ENCODE measurements at regions not wholly inside any gene's neighbourhood (a gene's known extent, or its start where the extent isn't known, plus 50 kb on each side); places are given as distances from the start of the nearest gene placed in this dataset.
"Not testable (repeated sequence)": the region's sequence is repeated elsewhere in the genome, so short reads cannot be mapped to it uniquely, and the experiment has no call there.

DNA sequence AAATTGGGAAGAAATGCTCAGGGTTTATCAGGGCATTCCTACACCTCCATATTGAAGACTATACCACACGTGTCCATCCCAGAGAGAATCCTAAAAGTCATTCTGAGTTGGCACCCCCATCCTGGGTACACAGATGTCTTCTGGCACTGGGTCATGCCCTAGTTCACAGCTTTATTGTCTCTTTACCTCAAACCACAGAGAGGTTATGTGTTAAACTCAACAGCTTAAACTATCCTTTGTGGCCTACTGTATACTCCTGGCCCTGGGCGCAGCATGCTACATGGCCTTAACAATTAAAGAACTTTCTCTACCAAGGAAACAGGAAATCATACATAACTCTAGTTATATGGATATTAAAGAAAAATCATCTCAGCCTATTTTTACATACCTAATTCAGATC, 115.6 kb upstream of the SEM1 start:
- no peak for DNase-seq (ENCODE audit: low read depth)
- no peak overlapping the region for H3K4me3 ChIP-seq (ENCODE audit: low read depth, low read length)
- in situ Hi-C loops (cut with HindIII; ENCODE audit: low sequenced_read_pairs), result loop anchor here (5.0 kb wide), 1 partner anchor 67 kb away; no protein-coding TSS in a partner anchor
- TF ChIP-seq, protein P1, sequence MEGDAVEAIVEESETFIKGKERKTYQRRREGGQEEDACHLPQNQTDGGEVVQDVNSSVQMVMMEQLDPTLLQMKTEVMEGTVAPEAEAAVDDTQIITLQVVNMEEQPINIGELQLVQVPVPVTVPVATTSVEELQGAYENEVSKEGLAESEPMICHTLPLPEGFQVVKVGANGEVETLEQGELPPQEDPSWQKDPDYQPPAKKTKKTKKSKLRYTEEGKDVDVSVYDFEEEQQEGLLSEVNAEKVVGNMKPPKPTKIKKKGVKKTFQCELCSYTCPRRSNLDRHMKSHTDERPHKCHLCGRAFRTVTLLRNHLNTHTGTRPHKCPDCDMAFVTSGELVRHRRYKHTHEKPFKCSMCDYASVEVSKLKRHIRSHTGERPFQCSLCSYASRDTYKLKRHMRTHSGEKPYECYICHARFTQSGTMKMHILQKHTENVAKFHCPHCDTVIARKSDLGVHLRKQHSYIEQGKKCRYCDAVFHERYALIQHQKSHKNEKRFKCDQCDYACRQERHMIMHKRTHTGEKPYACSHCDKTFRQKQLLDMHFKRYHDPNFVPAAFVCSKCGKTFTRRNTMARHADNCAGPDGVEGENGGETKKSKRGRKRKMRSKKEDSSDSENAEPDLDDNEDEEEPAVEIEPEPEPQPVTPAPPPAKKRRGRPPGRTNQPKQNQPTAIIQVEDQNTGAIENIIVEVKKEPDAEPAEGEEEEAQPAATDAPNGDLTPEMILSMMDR (IDR thresholded peaks at IDR 0.05; ENCODE audit: low read depth, low read length, missing control alignments), result no peak

DNA sequence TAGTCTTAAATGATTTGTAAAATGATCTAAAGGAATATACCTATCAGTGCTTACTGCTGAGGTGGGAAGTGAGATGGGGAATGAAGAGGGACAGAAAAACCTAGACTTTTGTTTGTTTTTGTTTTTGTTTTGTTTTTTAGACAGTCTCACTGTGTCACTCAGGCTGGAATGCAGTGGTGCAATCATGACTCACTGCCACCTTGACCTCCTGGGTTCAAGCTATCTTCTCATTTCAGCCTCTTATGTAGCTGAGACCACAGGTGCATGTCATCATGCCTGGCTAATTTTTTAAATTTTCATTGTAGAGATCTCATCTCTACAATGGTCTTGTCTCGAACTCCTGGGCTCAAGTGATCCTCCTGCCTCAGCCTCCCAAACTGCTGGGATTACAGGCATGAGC, 116.4 kb upstream of the SEM1 start:
- H3K4me3 ChIP-seq (ENCODE audit: low read depth, low read length), result no peak overlapping the region
- TF ChIP-seq, protein P1 (IDR thresholded peaks at IDR 0.05; ENCODE audit: low read depth, low read length, missing control alignments), result no peak
- no peak for DNase-seq (ENCODE audit: low read depth)
- in situ Hi-C loops (cut with HindIII; ENCODE audit: low sequenced_read_pairs), result loop anchor here (5.0 kb wide), 1 partner anchor 66 kb away; no protein-coding TSS in a partner anchor

DNA sequence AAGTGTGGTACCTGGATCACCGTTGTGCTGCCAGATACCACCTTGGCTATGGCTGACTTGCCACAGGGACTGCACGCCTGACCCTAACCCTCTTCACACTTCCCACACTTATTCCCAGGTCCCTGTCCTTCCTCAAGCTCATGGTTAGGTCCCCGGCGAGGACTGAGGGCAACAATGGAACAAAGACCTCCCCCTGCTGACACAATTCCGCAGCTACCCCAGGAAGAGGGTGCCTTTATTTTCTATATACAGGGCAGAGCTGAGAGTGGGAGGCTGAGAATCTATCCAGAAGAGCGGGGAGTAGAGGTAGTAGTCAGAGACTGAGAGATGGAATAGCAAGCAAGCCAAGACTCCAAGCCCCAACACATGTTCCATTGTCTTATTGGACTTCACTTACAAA, 118.1 kb upstream of the SEM1 start:
- no peak overlapping the region for H3K4me3 ChIP-seq (ENCODE audit: low read depth, low read length)
- no peak for DNase-seq (ENCODE audit: low read depth)
- in situ Hi-C loops (cut with HindIII; ENCODE audit: low sequenced_read_pairs), result loop anchor here (5.0 kb wide), 1 partner anchor 65 kb away; no protein-coding TSS in a partner anchor
- TF ChIP-seq, protein P1 (IDR thresholded peaks at IDR 0.05; ENCODE audit: low read depth, low read length, missing control alignments), result no peak

DNA sequence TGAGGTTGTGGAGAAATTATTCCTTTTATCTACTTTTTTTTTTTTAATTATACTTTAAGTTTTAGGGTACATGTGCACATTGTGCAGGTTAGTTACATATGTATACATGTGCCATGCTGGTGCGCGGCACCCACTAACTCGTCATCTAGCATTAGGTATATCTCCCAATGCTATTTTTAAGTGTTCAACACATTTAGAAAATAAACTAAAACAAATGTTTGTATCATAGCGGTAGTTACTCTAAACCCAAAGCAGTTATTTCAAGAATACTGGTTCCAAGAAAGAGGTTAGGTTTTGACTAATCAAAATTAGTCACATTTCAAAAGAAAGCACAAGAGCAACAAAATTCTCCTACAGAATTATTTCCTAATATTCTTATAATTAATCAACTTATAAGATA, 119.5 kb upstream of the SEM1 start:
- DNase-seq (ENCODE audit: low read depth); H3K4me3 ChIP-seq (ENCODE audit: low read depth, low read length): not testable (repeated sequence)
- in situ Hi-C loops (cut with HindIII; ENCODE audit: low sequenced_read_pairs), result loop anchor here (5.0 kb wide), 1 partner anchor 63 kb away; no protein-coding TSS in a partner anchor

DNA sequence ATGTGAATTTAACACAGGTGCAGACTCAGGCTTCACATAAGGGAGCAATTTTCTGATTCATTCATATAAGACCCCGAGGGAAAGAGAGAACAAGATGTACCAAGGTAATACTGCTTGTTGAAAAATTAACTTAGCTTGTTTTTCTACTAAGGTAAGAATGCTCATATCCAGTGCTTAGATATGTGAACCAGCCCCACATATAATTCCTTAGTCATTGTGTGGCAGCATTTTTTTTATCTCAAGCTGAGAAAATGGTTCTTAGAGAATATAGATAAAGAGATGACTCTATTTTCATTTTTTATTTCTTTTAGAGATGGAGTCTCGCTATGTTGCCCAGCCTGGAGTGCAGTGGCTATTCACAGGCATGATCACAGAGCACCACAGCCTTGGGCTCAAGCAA, 121.8 kb upstream of the SEM1 start:
- DNase-seq (ENCODE audit: low read depth), result no peak
- H3K4me3 ChIP-seq (ENCODE audit: low read depth, low read length), result no peak overlapping the region
- TF ChIP-seq, protein P1 (IDR thresholded peaks at IDR 0.05; ENCODE audit: low read depth, low read length, missing control alignments), result no peak
- in situ Hi-C loops (cut with HindIII; ENCODE audit: low sequenced_read_pairs), result no loop called here

DNA sequence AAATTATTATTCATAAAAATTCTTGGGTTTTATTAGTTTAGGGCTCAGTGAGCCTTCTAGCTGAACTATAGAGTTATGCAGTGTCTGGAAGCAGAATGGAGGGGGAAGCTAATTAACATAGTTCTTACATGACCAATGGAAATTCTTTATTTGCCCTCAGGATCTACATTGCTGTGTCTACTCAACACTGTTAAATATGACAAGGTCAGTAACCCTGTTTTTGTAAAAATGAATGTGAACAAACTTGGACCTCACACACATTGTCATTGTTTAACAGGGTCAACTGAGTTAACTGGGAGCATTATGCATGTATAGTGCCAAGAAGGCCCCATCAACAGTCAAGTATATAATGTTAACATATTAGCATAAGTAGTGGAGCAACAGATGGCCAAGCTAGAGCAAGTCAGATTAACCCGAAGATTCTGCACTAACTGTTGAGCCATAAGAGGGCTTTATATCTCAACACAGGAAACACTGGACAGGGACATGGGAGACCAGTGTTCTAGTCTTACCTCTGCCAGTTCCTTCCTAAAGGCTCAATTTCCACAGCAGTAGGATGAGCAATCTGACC, 122.5 kb upstream of the SEM1 start:
- in situ Hi-C loops (cut with HindIII; ENCODE audit: low sequenced_read_pairs), result no loop called here
- H3K4me3 ChIP-seq (ENCODE audit: low read depth, low read length), result no peak overlapping the region
- DNase-seq (ENCODE audit: low read depth), result no peak
- TF ChIP-seq, protein P1 (IDR thresholded peaks at IDR 0.05; ENCODE audit: low read depth, low read length, missing control alignments), result no peak

DNA sequence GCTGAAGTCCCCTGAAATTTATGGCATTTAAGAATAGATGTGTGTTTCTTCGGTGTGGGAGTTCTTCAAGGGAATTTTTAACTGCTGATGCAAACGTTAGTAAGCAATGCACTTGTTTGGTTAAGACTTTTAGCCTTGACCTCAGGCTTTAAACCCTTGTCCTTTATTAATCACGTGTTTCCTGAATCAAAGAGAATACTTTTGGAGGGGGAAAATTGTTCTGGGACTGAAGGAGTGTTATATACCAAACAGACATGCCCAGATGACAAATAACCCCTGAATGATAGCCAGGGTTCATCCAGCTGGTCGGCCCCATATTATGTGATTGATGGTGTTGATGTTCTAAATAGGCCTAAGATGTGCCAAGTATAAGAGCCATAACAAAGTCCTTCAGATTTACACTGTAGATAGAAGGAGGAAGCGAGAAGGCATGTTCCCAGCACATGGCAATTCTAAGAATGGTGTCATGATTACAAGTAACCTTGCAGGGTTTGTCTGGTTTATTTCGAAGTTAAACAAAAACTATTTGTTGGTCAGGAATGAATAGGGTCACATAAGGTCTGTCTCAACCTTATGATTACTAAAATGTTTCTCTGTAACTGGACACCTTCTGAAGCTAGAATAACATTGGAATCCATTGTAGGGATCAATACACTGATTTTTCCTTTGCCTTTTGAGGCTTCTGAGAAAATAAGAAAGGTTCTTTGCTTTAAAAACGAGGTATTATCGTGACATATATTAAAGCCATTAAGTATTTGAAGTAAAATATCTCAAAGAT, 124.2 kb upstream of the SEM1 start:
- TF ChIP-seq, protein P1 (IDR thresholded peaks at IDR 0.05; ENCODE audit: low read depth, low read length, missing control alignments), result no peak
- no peak for DNase-seq (ENCODE audit: low read depth)
- H3K4me3 ChIP-seq (ENCODE audit: low read depth, low read length), result no peak overlapping the region
- in situ Hi-C loops (cut with HindIII; ENCODE audit: low sequenced_read_pairs), result no loop called here

Measured in astrocyte of the cerebellum (primary cell).